Subcutaneous abdominal adipose tissue (tissue), 5 donors: ENCODE measurements at regions not wholly inside any gene's neighbourhood (a gene's known extent, or its start where the extent isn't known, plus 50 kb on each side); places are given as distances from the start of the nearest gene placed in this dataset.

Experiments used
- H3K27ac ChIP-seq: one replicate; pipeline ENCODE4 v1.7.0; 2013; ENCODE audit warnings: low read depth, mild to moderate bottlenecking, inconsistent platforms, low read length, moderate library complexity
- H3K27me3 ChIP-seq, 5 donors: one replicate each; pipeline ENCODE4 v1.7.0; 2013; ENCODE audit warnings: low read length in 5 of 5, inconsistent platforms in 1 of 5; ENCODE audit not compliant: control insufficient read depth in 5 of 5, insufficient read depth in 4 of 5
- H3K36me3 ChIP-seq, 5 donors: one replicate each; pipeline ENCODE4 v1.7.0; 2013; ENCODE audit warnings: low read length in 5 of 5; ENCODE audit not compliant: control insufficient read depth in 5 of 5, insufficient read depth in 5 of 5
- H3K4me1 ChIP-seq, 5 donors: one replicate each; pipeline ENCODE4 v1.7.0; 2013; ENCODE audit warnings: low read length in 5 of 5, mild to moderate bottlenecking in 3 of 5, moderate library complexity in 1 of 5; ENCODE audit not compliant: control insufficient read depth in 5 of 5, insufficient read depth in 5 of 5
- H3K4me3 ChIP-seq, 5 donors: one replicate each; pipeline ENCODE4 v1.7.0; 2013; ENCODE audit warnings: low read length in 5 of 5, low read depth in 1 of 5
- H3K9ac ChIP-seq, 5 donors: one replicate each; pipeline ENCODE4 v1.7.0; 2013; ENCODE audit warnings: low read length in 5 of 5, mild to moderate bottlenecking in 4 of 5, moderate library complexity in 3 of 5
- H3K9me3 ChIP-seq, 5 donors: one replicate each; pipeline ENCODE4 v1.7.0; 2013; ENCODE audit warnings: low read length in 5 of 5; ENCODE audit not compliant: control insufficient read depth in 5 of 5
- donor health status: healthy.
- donor health status: healthy.
- donor health status: healthy.
- donor health status: healthy.
- donor health status: healthy.

- Histone ChIP-seq H3K27ac (peak overlapping the region; percentile 66), H3K9ac (no peak overlapping the region), H3K4me3 (peak overlapping the region in 1 of 5 donors; percentile 30), H3K36me3 (no peaks in the 10 kb centered on the region), H3K27me3 (no peaks in the 10 kb centered on the region), H3K4me1 (peaks cover 0 to 30% (median 23%) of the 10 kb centered on the region in 5 donors), H3K9me3 (no peaks in the 10 kb centered on the region)
Observed at GRCh38 chr4:16969696-16970135, 71.3 kb upstream of the LDB2 start.

- H3K4me3 ChIP-seq = no peak overlapping the region
- H3K27ac ChIP-seq = peak overlapping the region; percentile 66
- H3K4me1 ChIP-seq = peaks cover 0 to 30% (median 23%) of the 10 kb centered on the region in 5 donors
- no peaks in the 10 kb centered on the region for H3K36me3 ChIP-seq
- no peaks in the 10 kb centered on the region for H3K9me3 ChIP-seq
- no peaks in the 10 kb centered on the region for H3K27me3 ChIP-seq
- peak overlapping the region in 1 of 5 donors; percentile 47 for H3K9ac ChIP-seq
Observed at GRCh38 chr4:16967722-16968121, 69.3 kb upstream of the LDB2 start.

GRCh38 chr4:16959305-16959704 is 60.9 kb upstream of the LDB2 start:
- Histone ChIP-seq H3K9ac (no peak overlapping the region), H3K4me1 (peaks cover 0 to 3% (median 0%) of the 10 kb centered on the region in 5 donors), H3K27me3 (no peaks in the 10 kb centered on the region), H3K27ac (no peak overlapping the region), H3K9me3 (peaks cover 0 to 13% (median 4%) of the 10 kb centered on the region in 5 donors), H3K4me3 (no peak overlapping the region), H3K36me3 (no peaks in the 10 kb centered on the region)

- Histone ChIP-seq H3K27ac (peak overlapping the region; percentile 17), H3K4me1 (peaks cover 0 to 15% (median 13%) of the 10 kb centered on the region in 5 donors)
Observed at GRCh38 chr4:16952896-16953630, 54.6 kb upstream of the LDB2 start.

GRCh38 chr4:16952462-16952871 is 54.0 kb upstream of the LDB2 start:
- H3K9ac ChIP-seq = peak overlapping the region in 1 of 5 donors; percentile 53
- peak overlapping the region; percentile 19 to 59 (median 48) for H3K4me3 ChIP-seq
- H3K4me1 ChIP-seq = peaks cover 0 to 15% (median 13%) of the 10 kb centered on the region in 5 donors
- H3K27me3 ChIP-seq = no peaks in the 10 kb centered on the region
- H3K27ac ChIP-seq = peak overlapping the region; percentile 17
- H3K9me3 ChIP-seq = peaks cover 0 to 9% (median 5%) of the 10 kb centered on the region in 5 donors
- H3K36me3 ChIP-seq = no peaks in the 10 kb centered on the region

More at GRCh38 chr4:16952896-16953630, 54.6 kb upstream of the LDB2 start:
- H3K27me3 ChIP-seq = no peaks in the 10 kb centered on the region
- peak overlapping the region in 1 of 5 donors; percentile 53 for H3K9ac ChIP-seq
- peaks cover 0 to 9% (median 5%) of the 10 kb centered on the region in 5 donors for H3K9me3 ChIP-seq
- H3K4me3 ChIP-seq = peak overlapping the region; percentile 19 to 59 (median 48)
- H3K36me3 ChIP-seq = no peaks in the 10 kb centered on the region
